Fibroblast of lung (primary cell): ENCODE measurements at regions not wholly inside any gene's neighbourhood (a gene's known extent, or its start where the extent isn't known, plus 50 kb on each side); places are given as distances from the start of the nearest gene placed in this dataset.

ENCODE experiments used
- DNase-seq, 2 donors: peaks; one replicate each; pipeline versions ENCODE4 v3.0.0 to v3.0.0-alpha.2; 2010; ENCODE audit warnings: low read depth in 2 of 2
- H2AFZ ChIP-seq: 2 replicates; pipeline ENCODE4 v1.5.1; 2012; ENCODE audit warnings: low read length, control low read depth, inconsistent platforms
- H3K27ac ChIP-seq: 2 replicates; pipeline ENCODE4 v1.5.1; 2011; ENCODE audit warnings: low read length, control low read depth; ENCODE audit not compliant: insufficient read depth
- H3K27me3 ChIP-seq: 2 replicates; pipeline ENCODE4 v1.5.1; 2011; ENCODE audit warnings: mild to moderate bottlenecking, low read length; ENCODE audit not compliant: control insufficient read depth, insufficient read depth
- H3K36me3 ChIP-seq: 2 replicates; pipeline ENCODE4 v1.5.1; 2011; ENCODE audit warnings: low read length; ENCODE audit not compliant: control insufficient read depth, insufficient read depth
- H3K4me1 ChIP-seq: 2 replicates; pipeline ENCODE4 v1.5.1; 2011; ENCODE audit warnings: low read length; ENCODE audit not compliant: control insufficient read depth, insufficient read depth; ENCODE audit errors: extremely low read depth
- H3K4me2 ChIP-seq: 2 replicates; pipeline ENCODE4 v1.5.1; 2011; ENCODE audit warnings: low read length, control low read depth; ENCODE audit not compliant: insufficient read depth; ENCODE audit errors: extremely low read depth
- H3K4me3 ChIP-seq, 4 experiments: fragments of 200-600 bp in 1 of 4; sonication (generic) in 1 of 4; replicated peaks in 1 of 4; 2 replicates each; pipeline ENCODE4 v1.5.1; 2011 to 2016; ENCODE audit warnings: low read length in 4 of 4, low read depth in 3 of 4, mild to moderate bottlenecking in 3 of 4, control low read depth in 2 of 4, inconsistent platforms in 1 of 4, mixed read lengths in 1 of 4; ENCODE audit not compliant: insufficient read depth in 1 of 4; ENCODE audit errors: control extremely low read depth in 1 of 4
- H3K79me2 ChIP-seq: 2 replicates; pipeline ENCODE4 v1.5.1; 2012; ENCODE audit warnings: mild to moderate bottlenecking, low read length, inconsistent platforms; ENCODE audit not compliant: control insufficient read depth, insufficient read depth
- H3K9ac ChIP-seq: 2 replicates; pipeline ENCODE4 v1.5.1; 2011; ENCODE audit warnings: mild to moderate bottlenecking, low read length, control low read depth; ENCODE audit not compliant: insufficient read depth
- H3K9me3 ChIP-seq: 2 replicates; pipeline ENCODE4 v1.5.1; 2012; ENCODE audit warnings: low read depth, low read length; ENCODE audit not compliant: control insufficient read depth, insufficient read depth
- H4K20me1 ChIP-seq: 2 replicates; pipeline ENCODE4 v1.5.1; 2011; ENCODE audit warnings: low read length; ENCODE audit not compliant: control insufficient read depth, insufficient read depth; ENCODE audit errors: extremely low read depth
- EZH2 ChIP-seq: IDR thresholded peaks from 2 replicates; pipeline ENCODE4 v1.5.1; 2012; ENCODE audit warnings: low read length, control low read depth, mild to moderate bottlenecking; ENCODE audit errors: missing control alignments
- TF ChIP-seq, protein P1 (sequence below), 2 donors: IDR thresholded peaks in 1 of 2; conservative IDR thresholded peaks in 1 of 2; 1 replicate in 1 of 2; 2 replicates in 1 of 2; pipeline ENCODE4 v1.5.1; 2011 to 2012; ENCODE audit warnings: low read length in 2 of 2, control low read depth in 1 of 2, inconsistent platforms in 1 of 2, low read depth in 1 of 2, mild to moderate bottlenecking in 1 of 2

DNA sequence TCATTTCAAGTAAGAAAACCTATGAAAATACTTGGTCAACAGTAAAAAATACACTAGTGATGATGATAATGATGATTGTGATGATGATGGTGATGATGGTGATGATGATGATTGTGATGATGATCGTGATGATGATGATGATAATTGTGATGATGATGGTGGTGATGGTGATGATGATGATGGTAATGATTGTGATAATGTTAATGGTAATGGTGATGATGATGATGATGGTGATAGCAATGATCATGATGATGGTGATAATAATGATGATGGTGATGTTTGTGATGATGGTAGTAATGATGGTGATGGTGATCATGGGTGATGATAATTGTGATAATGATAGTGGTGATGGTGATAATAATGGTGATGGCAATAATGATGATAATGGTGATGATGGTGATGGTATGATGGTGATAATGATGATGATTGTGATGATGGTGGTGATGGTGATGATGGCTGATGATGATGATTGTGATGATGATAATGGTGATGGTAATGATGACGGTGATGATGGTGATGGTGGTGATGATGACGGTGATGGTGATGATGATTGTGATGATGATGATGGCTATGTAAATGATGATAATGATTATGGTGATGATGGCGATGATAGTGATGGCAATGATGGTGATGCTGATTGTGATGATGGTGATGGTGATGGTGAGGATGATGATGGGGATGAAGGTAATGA is 62.1 kb downstream of the VCX3A start:
- DNase-seq = no peak
- Histone ChIP-seq H3K9me3 (no peaks in the 10 kb centered on the region), H3K27ac (no peak overlapping the region), H3K9ac (no peak overlapping the region), H3K36me3 (no peaks in the 10 kb centered on the region), H3K79me2 (no peaks in the 10 kb centered on the region), H3K27me3 (no peaks in the 10 kb centered on the region), H3K4me2 (no peak overlapping the region), H3K4me3 (no peak overlapping the region), H2AFZ (no peak overlapping the region), H4K20me1 (no peaks in the 10 kb centered on the region), H3K4me1 (no peaks in the 10 kb centered on the region)
- TF ChIP-seq EZH2 = no peak
- TF ChIP-seq, protein P1, sequence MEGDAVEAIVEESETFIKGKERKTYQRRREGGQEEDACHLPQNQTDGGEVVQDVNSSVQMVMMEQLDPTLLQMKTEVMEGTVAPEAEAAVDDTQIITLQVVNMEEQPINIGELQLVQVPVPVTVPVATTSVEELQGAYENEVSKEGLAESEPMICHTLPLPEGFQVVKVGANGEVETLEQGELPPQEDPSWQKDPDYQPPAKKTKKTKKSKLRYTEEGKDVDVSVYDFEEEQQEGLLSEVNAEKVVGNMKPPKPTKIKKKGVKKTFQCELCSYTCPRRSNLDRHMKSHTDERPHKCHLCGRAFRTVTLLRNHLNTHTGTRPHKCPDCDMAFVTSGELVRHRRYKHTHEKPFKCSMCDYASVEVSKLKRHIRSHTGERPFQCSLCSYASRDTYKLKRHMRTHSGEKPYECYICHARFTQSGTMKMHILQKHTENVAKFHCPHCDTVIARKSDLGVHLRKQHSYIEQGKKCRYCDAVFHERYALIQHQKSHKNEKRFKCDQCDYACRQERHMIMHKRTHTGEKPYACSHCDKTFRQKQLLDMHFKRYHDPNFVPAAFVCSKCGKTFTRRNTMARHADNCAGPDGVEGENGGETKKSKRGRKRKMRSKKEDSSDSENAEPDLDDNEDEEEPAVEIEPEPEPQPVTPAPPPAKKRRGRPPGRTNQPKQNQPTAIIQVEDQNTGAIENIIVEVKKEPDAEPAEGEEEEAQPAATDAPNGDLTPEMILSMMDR (conservative IDR thresholded peaks at IDR 0.05 in 1 of 2, IDR thresholded peaks at IDR 0.05 in 1 of 2; ENCODE audit: low read depth in 1 of 2, low read length in 2 of 2) = no peak

DNA sequence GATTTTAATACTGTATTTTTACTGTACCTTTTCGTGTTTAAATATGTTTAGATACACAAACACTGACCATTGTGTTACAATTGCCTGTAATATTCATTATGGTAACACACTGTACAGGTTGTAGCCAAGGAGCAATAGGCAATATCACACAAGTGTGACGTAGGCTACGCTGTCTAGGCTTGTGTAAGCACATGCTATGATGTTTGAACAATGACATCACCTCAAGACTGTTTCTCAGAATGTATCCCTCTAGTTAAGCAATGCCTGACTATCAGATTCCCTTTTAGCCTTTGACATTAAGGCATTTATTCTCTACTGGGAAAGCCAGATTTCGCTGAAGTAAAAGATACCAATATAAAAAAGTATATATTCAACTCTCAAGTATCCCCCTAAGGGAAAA is 66.2 kb downstream of the VCX3A start:
- no peaks in the 10 kb centered on the region for H3K36me3 ChIP-seq

DNA sequence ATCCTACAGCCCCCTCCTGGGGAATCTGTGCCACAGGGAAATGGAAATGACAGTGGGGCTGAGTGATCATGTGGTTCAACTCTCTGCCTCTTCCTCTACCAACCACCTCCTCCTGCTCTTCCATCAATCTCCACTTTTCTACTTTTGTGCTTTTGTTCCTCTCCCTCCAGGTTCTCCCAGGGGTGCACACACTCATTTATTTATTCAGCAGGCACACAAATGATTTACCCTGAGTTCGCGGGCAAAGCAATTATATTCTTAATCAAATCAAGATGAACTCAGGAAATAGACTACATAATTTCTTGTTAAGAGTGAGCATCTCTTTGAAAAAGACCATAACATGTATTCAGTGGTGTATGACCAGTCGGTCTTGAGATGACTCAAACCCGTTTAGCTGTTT is 69.2 kb downstream of the VCX3A start:
- Histone ChIP-seq H3K27me3 (no peaks in the 10 kb centered on the region), H2AFZ (no peak overlapping the region), H3K4me2 (no peak overlapping the region), H3K79me2 (no peaks in the 10 kb centered on the region), H3K27ac (no peak overlapping the region), H3K9me3 (no peaks in the 10 kb centered on the region), H4K20me1 (no peaks in the 10 kb centered on the region), H3K36me3 (no peaks in the 10 kb centered on the region), H3K4me1 (no peaks in the 10 kb centered on the region), H3K4me3 (no peak overlapping the region), H3K9ac (no peak overlapping the region)
- TF ChIP-seq, protein P1 (conservative IDR thresholded peaks at IDR 0.05 in 1 of 2, IDR thresholded peaks at IDR 0.05 in 1 of 2; ENCODE audit: low read depth in 1 of 2, low read length in 2 of 2) = no peak
- no peak for TF ChIP-seq EZH2
- no peak for DNase-seq

More for the DNA sequence above, 66.2 kb downstream of the VCX3A start:
- H3K4me3 ChIP-seq = no peak overlapping the region
- no peaks in the 10 kb centered on the region for H3K27me3 ChIP-seq
- no peaks in the 10 kb centered on the region for H3K4me1 ChIP-seq
- no peak overlapping the region for H2AFZ ChIP-seq
- H3K9me3 ChIP-seq = no peaks in the 10 kb centered on the region
- DNase-seq = no peak
- H4K20me1 ChIP-seq = no peaks in the 10 kb centered on the region
- no peak overlapping the region for H3K4me2 ChIP-seq
- no peak overlapping the region for H3K27ac ChIP-seq
- H3K9ac ChIP-seq = no peak overlapping the region
- TF ChIP-seq, protein P1 (conservative IDR thresholded peaks at IDR 0.05 in 1 of 2, IDR thresholded peaks at IDR 0.05 in 1 of 2; ENCODE audit: low read depth in 1 of 2, low read length in 2 of 2) = no peak
- TF ChIP-seq EZH2 = no peak
- H3K79me2 ChIP-seq = no peaks in the 10 kb centered on the region
